ENCODE measurements at regions not wholly inside any gene's neighbourhood (a gene's known extent, or its start where the extent isn't known, plus 50 kb on each side); places are given as distances from the start of the nearest gene placed in this dataset.

- no peak for TF ChIP-seq CTCF (optimal IDR thresholded peaks at IDR 0.05 in 1 of 3, IDR thresholded peaks at IDR 0.05 in 1 of 3, conservative IDR thresholded peaks at IDR 0.05 in 1 of 3; ENCODE audit: extremely low read depth in 1 of 3, insufficient read depth in 2 of 3, low read length in 3 of 3)
- TF ChIP-seq EZH2 (IDR thresholded peaks at IDR 0.05; ENCODE audit: low read length): no peak
Measured at GRCh38 chr13:53569453-53569852, 540.8 kb downstream of the OLFM4 start.
